NCI-H2196 (cell line): ENCODE measurements at regions not wholly inside any gene's neighbourhood (a gene's known extent, or its start where the extent isn't known, plus 50 kb on each side); places are given as distances from the start of the nearest gene placed in this dataset.
A peak's percentile ranks its signal among the peaks of the same experiment; 100 is the strongest.

ENCODE experiments used
- DNase-seq: peaks from one replicate; lab custom pipeline; 2025; ENCODE audit not compliant: unreplicated experiment; lab: John Stamatoyannopoulos, UW

DNA sequence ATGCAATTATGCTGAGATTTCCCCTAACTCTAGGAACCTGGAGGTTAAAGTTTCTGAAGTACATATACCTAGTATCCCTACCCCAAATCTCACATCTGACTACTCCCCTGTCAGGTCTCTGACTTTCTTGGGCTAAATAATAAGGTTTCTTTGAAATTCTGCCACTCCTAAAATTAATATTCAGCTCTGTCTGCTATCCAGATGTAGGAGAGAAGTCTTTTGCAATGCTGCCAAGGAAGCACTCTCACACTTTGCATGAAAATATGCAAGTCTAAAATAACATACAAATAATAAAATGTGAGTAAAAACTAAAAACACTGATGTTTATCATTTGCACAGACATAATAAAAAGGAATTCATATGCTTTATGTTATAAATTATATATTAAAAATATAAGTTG lies 196.9 kb upstream of the LRFN5 start:
- DNase-seq = no peak

DNA sequence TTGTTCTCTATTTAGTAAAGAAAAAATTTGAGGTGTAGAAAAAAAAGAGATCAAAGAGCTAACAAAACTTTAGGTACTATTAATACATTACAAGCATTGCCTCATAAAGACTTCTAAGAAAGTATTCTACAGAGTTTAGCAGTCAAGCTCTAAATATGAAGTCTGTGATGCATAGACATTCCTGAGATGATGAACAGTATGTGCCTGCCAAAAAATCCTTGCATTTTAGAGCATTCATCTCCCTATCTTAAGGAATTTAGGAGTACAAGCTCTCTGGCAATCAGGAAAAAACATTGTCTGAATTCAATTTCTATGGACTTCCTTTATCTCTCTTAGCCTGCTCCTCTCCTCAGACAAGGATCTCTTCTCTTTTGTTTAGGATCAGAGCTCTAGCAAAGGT lies 202.6 kb upstream of the LRFN5 start:
- no peak for DNase-seq

DNA sequence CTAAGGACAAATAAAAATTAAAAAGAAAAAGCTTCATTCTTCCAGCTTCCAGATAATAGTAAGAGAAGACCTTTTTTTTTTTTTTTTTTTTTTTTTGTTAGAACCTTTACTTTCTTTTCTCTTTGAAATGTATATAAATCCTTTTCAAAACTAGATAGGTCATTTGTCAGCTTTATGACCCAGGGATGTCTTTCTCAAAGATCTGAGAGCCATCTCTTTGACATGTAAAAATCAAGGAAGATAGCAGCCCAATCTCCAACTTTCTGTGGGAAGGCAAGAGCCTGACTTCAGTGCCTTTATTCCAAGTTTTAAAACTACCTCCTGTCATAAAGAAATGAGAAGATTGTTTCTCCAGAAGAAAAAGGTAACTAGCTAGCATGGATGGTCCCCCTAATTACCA lies 203.3 kb upstream of the LRFN5 start:
- DNase-seq = no peak

DNA sequence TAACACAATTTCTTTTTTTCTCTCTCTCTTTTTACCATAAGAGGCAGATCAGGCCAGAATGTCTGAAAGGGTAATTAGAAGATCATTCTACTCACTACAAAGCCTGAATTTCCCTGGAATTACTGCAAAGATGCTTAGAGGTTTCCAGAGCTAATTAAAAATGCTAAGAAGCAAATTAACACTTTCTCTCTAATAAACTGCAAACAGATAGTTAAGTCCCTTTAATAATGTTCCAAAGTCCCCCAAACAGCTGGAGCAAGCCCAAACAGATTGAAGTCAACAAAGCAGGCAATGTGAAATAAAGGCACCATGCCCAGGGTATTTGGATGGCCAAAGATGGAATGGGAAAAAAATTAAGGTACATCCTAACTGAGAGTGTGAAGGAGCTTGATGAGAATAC lies 208.8 kb upstream of the LRFN5 start:
- no peak for DNase-seq

DNA sequence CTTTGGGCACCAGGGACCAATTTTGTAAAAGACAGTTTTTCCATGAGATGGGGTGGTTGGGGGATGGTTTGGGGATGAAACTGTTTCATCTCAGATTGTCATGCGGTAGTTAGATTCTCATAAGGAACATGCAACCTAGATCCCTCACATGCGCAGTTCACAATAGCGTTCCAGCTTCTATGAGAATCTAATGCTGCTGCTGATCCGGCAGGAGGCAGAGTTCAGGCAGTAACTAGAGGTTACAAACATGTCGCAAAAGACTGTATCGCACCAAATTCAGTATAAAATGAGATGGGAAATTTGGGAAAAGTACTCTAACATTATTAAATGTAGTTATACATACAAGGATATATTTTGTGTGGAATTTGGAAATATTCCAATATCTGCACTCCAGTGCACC lies 213.2 kb upstream of the LRFN5 start:
- DNase-seq = no peak

DNA sequence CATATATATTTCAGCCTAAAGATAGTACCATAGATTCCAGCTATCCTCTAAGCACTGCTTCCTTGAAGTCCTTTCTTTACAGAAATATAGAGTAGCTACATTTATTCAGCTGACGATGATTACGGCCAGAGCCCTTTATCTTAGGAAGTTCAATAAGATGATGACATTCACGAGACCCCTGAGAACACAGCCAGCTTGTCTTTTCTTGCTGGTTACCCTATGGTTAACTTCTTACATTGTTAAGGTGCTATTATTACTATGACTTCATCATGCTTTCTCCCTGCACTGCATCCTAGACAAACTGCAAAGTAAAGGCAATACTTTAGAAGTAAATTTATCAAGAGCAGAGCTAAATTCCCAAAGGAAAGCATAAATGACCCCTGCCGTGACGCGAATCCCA lies 214.4 kb upstream of the LRFN5 start:
- DNase-seq = no peak

DNA sequence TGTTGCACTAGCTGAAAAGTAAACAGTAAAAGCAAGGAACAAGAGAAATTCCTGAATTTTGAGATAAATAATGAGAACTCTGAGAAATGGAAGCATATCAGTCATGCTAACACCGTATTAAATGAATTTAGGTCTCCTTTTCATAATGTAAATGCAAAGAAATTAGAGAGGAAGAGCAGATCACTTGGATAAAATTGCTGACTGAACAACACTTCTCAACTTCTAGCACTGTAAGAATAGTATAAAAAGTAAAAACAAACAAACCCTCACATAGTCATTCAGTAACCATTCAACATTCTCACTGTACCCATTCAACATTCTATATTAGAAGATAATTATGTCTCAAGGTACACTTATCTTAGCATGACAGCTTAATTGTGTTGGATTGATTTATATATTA lies 217.3 kb upstream of the LRFN5 start:
- DNase-seq = no peak

DNA sequence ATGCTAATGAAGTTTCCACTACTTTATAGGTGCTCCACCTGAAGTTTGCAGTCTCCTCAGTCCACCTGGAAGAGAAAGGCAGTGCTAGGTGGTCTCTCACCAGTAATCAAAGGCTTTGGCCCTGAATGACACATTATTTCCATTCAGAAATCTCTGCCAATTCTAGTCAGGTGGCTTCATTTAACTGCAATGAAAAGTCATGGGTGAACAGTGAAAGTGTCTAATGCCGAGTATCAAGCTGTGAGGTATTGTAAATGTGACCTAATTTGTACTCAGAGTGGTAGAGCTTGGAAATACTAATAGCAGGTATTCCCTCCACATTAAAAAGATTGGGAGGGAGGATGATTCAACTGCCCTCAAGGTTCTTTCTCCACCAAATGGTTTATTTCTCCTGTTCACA lies 220.9 kb upstream of the LRFN5 start:
- no peak for DNase-seq

DNA sequence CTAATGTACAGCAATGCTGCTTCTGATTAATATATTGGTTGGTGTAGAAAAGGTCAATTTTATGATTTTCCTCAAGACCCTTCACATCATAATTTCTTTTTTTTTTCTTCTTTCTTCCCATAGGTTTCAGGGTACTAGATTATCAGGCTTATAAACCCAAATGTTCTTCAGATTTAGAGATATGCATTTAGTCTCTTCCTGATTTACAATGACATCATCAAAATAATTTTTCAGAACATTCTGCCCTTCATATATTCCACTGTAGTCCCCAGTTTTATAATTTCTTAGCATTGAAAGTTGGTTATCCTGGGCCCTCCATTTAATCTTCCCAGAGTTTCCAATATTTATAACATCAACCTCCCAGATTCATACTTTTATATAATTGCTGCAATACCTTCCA lies 226.7 kb upstream of the LRFN5 start:
- DNase-seq = no peak

DNA sequence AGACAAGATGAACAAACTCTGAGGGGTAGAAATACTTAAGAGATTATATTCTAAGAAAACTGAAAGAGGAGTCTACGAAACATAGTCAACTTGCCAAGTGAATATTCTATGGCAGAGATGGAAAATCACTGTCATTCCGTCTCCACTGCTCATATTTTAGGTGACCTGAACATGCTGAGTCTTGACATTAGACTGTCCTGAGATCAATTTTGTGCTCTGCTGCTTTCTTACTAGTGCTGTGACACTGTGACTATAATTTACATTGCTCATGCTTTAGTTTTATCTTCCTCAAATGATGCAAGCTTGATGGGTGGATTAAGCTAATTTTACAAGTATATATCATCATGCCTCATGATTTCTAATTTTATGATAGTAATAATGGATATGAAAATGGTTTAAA lies 228.2 kb upstream of the LRFN5 start:
- DNase-seq = no peak

DNA sequence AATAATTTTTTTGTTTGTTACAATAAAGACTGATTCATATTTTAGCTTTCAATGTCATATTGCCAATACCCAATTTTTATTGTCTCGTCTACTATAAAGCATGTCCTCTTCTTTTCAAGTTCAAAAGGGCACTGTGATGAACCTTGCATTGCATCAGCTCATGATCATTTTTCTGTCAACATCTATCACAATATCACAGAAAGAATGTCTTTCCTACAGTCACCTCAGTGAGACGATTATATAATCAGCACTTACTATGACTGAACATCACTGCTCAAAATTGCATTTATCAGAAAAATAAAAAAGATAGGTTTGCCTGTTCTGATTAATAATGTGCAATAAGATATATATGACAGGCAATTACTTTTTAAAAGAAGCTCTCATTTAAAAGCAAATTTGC lies 228.7 kb upstream of the LRFN5 start:
- no peak for DNase-seq

DNA sequence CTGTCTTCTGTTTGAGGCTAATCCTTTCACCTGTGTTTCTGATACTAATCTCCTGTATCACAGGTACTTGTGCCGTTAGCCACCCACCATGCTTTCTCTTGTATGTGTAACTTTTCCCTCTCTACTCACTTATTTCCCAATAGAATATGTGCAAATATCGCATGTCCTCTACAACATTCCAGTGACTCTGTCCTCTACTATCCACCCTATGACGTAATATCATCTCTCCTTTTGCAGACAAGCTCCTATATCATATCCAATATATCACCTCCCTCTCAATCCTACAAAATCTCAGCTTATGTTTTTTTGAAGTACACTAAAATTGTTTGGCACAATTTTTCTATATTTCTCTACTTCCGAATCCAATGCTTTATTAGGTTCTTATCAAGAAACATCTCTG lies 232.6 kb upstream of the LRFN5 start:
- no peak for DNase-seq

DNA sequence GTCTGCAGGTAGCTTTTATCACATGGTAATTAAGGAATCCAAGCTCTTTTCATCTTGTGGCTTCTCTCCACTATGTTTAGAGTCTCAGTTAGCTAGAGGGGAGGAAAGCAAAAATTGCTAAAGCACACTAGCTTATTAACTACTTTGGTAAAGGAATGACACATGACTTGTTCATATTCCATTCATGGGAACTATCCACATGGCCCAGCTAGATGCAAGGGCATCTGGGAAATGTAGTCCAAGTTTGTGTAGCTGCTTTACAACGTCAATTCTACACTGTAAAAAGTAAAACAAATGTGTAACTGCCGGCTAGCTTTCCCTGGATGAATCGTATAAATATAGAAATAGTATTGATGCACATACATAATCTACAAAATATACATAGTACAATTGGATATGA lies 244.5 kb upstream of the LRFN5 start:
- no peak for DNase-seq

DNA sequence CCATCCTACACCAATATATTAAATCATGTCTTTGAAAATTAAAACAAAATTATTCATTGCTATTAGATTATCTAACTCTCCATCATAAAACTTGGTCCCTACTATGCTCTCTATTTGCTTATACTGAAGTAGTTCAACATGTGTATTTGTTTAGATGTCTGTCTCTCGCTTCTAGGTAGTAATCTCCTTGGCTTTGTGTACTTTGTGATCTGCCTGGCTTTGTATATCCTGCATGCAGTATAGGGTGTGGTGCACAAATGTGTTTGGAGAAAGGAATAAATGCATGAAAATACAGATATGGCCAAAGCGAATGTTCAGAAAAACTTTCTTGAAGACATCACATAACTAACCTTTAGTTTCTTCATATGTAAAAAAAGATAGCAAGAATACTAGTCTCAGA lies 246.6 kb upstream of the LRFN5 start:
- no peak for DNase-seq

DNA sequence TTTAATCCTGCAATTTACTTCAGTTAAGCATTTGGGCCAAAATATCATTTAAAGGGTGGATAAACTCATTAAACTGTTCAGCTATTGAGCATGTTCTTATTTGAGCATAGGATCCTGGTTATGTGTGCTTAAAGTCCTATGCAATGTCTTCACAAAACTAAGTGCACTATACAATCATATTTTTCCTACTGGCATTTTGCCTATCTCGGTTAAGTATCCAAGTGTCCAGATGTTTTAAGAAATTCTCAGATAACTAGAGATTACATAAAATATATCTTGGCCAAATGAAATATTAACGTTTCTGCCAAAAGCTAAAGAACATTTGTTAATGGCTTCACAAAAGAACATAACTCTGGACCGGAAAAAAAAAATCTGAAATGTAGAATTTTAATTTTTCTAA lies 250.8 kb upstream of the LRFN5 start:
- no peak for DNase-seq

DNA sequence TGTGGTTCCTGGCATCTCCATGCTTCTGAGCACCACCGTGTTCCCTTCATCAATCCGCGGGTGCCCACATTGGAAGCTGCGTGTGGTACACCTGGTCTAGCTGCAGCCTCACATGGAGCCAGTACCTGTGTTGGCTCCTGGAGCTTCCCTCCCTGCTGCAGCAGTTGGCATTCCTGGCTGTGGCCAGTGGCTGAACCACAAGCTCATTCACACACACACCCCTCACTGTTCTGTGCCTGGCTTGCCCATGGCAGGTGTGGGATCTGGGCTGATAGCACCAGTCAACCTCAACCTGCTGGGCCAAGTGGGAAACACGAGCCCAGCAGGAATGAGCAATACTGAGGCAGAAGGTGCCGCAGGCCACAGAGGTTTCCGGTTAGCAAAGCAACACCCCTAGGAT lies 256.2 kb upstream of the LRFN5 start:
- peak; percentile 6 for DNase-seq

DNA sequence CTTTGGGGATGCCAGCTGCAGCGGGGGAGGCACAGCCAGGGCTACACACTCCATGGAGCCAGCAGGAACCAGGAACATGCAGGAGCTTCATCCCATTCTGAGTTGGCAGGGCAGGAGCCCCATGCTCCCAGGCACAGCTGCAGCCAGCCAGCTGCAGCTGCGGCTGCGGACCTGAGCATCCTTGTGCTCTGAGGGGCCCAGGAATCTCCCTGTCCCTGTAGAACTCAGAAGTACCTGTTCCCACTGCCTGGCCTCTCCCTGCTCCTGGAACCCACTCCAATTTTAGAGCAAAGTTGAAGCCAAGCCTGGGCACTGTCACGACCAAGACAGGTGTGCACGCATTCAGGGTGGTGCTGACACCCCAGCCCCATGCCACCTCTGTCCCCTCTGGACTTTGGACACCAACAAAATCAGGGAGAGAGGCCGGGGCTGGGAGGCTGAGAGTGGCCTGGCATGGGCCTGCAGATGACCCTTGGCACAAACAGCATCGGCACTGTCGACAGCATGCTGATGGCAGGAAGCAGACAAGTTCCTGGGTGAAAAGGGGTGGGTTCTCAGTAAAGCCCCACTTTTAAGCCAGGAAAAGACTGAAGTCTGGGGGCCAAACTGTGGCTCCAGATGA lies 257.3 kb upstream of the LRFN5 start:
- no peak for DNase-seq

DNA sequence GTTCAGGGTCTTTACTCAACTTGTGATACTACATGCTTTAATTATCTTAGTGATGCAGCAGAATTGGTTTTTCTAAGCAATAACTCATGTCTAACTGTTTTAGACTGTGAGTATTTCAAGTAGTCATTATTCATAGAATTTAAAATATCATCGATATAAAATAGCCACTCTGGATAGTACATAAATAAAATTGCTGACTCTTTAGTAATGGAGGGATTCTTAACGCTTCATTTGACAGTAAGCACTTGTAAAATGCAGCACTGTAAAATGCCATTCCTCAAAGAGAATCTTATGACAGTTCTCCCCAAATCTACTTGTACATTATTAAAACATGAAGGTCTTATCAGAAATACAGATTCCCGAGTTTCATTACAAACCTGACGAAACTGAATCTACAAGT lies 262.8 kb upstream of the LRFN5 start:
- DNase-seq = no peak

DNA sequence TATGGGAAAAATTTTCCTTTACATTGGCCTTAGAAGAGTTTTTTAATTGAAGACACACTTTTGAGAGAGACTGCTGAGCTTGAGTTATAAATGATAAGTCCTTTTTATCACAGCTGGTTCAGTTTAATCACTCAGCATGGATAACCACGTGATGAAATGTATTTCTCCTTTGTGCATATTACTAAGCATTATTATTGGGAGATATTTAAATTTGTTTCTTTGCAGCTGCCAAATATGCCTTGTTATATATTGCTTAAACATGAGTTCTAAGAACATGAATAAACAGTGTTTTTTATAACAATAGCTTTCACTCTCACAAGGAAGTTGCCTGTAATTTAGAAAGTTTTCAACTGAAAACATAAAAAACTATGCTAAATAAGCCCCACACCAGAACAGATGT lies 293.5 kb upstream of the LRFN5 start:
- no peak for DNase-seq

DNA sequence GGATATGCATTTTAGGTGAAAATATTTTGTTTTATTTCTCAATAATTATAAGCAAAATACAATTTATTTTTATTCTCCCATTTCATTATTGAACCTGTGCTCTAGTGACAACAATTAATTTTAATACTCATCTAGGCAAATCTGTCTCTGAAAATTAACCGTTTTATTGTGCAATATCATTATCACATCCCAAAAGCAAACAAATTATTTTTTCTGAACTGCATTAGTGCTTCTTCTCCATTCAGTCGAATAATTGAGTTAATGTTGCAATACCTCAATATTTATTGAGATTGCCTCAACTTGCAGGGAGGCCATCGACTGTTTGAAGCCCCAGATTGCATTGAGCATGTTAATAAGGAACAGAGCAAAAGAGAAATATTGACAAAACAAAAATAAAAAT lies 303.2 kb upstream of the LRFN5 start:
- no peak for DNase-seq

DNA sequence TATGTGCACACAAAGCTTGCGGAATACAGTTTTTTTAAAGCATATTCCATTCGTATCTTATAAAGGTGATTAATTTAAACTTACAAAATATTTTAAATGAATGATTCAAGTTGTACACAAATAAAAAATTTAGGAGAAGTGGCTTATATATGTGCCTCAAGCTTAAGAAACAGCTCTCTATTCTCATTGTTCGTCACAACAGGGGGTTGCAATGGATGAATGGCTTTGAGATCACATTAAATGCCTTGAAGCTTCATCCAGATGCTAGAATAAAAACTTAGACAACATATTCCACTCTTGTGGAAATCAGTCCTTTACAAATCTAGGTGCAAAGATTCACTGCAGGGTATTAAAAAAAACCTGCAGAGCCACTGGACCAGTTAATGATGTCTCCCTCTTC lies 303.9 kb upstream of the LRFN5 start:
- DNase-seq = no peak

DNA sequence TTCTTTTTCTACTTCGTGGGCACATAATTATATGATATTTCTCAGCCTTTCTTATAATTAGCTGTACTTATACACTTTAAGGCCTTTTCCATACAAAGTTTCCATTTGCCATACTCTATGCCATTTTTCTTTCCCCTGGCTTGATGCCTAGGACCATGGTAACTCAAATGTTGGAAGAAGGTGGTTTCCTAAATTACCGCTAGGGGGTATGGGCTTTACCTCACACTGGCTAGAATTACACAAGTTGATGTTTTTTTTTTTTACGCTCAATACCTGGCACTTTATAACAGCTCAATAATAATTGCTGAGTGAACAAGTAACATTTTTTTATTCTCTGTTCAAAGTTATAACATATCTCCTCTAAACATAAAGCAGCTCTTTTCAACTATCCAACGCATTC lies 306.8 kb upstream of the LRFN5 start:
- DNase-seq = no peak

DNA sequence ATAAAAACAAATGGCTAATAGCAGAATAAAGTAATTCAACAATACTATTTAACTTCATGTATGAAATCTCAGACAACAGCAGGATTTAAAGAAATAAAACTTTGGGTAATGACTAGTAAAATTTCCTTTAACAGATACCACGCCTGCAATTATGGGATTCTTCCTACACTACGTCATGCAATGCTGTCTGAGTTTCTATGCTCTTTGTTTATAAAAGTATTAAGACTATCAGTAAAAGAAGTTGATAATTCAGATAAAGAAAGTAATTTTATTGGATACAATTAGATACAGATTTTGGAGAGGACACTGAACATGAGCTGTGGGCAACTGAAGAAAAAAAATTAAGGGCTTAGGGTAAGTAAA lies 308.4 kb upstream of the LRFN5 start:
- DNase-seq = no peak
